K562 (cell line): ENCODE measurements at regions not wholly inside any gene's neighbourhood (a gene's known extent, or its start where the extent isn't known, plus 50 kb on each side); places are given as distances from the start of the nearest gene placed in this dataset.

Experiments used
- CREM ChIP-seq: IDR thresholded peaks from 2 replicates; pipeline ENCODE4 v1.6.1; 2014; ENCODE audit warnings: antibody characterized with exemption, low read depth
- HDAC1 ChIP-seq, 2 experiments: fragments of 450-650 bp; IDR thresholded peaks; 2 replicates each; pipeline ENCODE4 v1.6.1; 2016 to 2017; ENCODE audit warnings: inconsistent platforms in 1 of 2, mild to moderate bottlenecking in 1 of 2, moderate library complexity in 1 of 2
- HOXB6 ChIP-seq: fragments of 250-450 bp; sonication (Bioruptor Pico); IDR thresholded peaks from 2 replicates; pipeline ENCODE4 v1.5.1; 2022; ENCODE audit warnings: mild to moderate bottlenecking, borderline replicate concordance
- MAFF ChIP-seq: IDR thresholded peaks from 2 replicates; pipeline ENCODE4 v1.6.1; 2012; ENCODE audit warnings: low read length, improper control_type of control experiment
- POLR2A ChIP-seq: fragments of 450-650 bp; conservative IDR thresholded peaks from 2 replicates; pipeline ENCODE4 v1.6.1; 2016
- POLR2AphosphoS5 ChIP-seq: IDR thresholded peaks from 2 replicates; pipeline ENCODE4 v1.6.1; 2011; ENCODE audit warnings: mild to moderate bottlenecking, low read depth, low read length, moderate library complexity; ENCODE audit not compliant: control insufficient read depth, insufficient read depth
- PYGO2 ChIP-seq: fragments of 450-650 bp; IDR thresholded peaks from 2 replicates; pipeline ENCODE4 v1.6.1; 2016; ENCODE audit warnings: mild to moderate bottlenecking, missing genetic modification characterization, moderate library complexity, missing compliant biosample characterization
- SMAD4 ChIP-seq: fragments of 250-450 bp; sonication (Bioruptor Pico); conservative IDR thresholded peaks from 2 replicates; pipeline ENCODE4 v1.8.0; 2021; ENCODE audit warnings: inconsistent platforms, mild to moderate bottlenecking, moderate library complexity
- ZNF589 ChIP-seq: fragments of 200-800 bp; sonication (Bioruptor generic); IDR thresholded peaks from 2 replicates; pipeline ENCODE4 v1.6.1; 2016; ENCODE audit warnings: low read depth, missing genetic modification characterization, missing compliant biosample characterization
- TF ChIP-seq, protein P1 (sequence below), 3 experiments: IDR thresholded peaks in 2 of 3; conservative IDR thresholded peaks in 1 of 3; 2 replicates each; pipeline ENCODE4 v1.5.1; 2011 to 2012; ENCODE audit warnings: low read length in 3 of 3, mild to moderate bottlenecking in 3 of 3, control low read depth in 2 of 3, improper control_type of control experiment in 1 of 3, inconsistent platforms in 1 of 3, low read depth in 1 of 3, mixed read lengths in 1 of 3, moderate library complexity in 1 of 3; ENCODE audit not compliant: insufficient read depth in 2 of 3
- TF ChIP-seq, protein P2 (sequence below): sonication (generic); formaldehyde crosslinking; IDR thresholded peaks from 2 replicates; pipeline ENCODE4 v1.9.0; 2022; ENCODE audit warnings: mild to moderate bottlenecking, missing genetic modification reagents
- TF ChIP-seq, protein P3 (sequence below), 2 experiments: fragments of 450-650 bp in 1 of 2; sonication (generic) in 1 of 2; formaldehyde crosslinking in 1 of 2; IDR thresholded peaks in 1 of 2; conservative IDR thresholded peaks in 1 of 2; 2 replicates each; pipeline versions ENCODE4 v1.6.1 to v1.8.1; 2016 to 2023; ENCODE audit warnings: mild to moderate bottlenecking in 2 of 2, moderate library complexity in 2 of 2, inconsistent platforms in 1 of 2, missing genetic modification reagents in 1 of 2
- TF ChIP-seq, protein P4 (sequence below), 2 experiments: fragments of 450-650 bp; formaldehyde crosslinking in 1 of 2; IDR thresholded peaks; 2 replicates each; pipeline versions ENCODE4 v1.4.0 to v1.6.1; 2014 to 2020; ENCODE audit warnings: mild to moderate bottlenecking in 2 of 2, borderline replicate concordance in 1 of 2, low read depth in 1 of 2

DNA sequence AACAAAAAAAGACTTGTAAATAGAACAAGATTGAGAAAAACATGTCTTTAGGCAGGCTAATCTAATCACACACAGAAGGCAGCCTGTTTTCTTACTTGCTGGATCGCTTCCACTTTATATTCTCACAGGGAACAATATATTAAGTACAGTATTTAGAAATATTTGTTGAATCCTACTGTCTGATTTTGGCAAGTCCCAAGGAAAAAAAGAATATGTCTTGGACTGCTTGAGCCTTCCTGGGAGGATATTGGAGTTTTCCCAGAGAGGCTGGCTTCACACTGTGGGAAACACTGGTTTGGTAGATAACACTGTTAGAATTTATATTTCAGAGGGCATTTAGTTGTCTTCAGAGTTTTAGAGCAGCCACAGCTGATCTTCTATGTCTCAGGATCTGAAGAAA lies 229.7 kb downstream of the PRL start:
- TF ChIP-seq, protein P1, sequence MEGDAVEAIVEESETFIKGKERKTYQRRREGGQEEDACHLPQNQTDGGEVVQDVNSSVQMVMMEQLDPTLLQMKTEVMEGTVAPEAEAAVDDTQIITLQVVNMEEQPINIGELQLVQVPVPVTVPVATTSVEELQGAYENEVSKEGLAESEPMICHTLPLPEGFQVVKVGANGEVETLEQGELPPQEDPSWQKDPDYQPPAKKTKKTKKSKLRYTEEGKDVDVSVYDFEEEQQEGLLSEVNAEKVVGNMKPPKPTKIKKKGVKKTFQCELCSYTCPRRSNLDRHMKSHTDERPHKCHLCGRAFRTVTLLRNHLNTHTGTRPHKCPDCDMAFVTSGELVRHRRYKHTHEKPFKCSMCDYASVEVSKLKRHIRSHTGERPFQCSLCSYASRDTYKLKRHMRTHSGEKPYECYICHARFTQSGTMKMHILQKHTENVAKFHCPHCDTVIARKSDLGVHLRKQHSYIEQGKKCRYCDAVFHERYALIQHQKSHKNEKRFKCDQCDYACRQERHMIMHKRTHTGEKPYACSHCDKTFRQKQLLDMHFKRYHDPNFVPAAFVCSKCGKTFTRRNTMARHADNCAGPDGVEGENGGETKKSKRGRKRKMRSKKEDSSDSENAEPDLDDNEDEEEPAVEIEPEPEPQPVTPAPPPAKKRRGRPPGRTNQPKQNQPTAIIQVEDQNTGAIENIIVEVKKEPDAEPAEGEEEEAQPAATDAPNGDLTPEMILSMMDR (IDR thresholded peaks at IDR 0.05 in 2 of 3, conservative IDR thresholded peaks at IDR 0.05 in 1 of 3; ENCODE audit: insufficient read depth in 2 of 3, low read depth in 1 of 3, low read length in 3 of 3), result no peak
- TF ChIP-seq ZNF589 (CRISPR knock-in tag), result no peak
- TF ChIP-seq HOXB6 (CRISPR knock-in tag), result no peak
- no peak for TF ChIP-seq HDAC1 (IDR thresholded peaks at IDR 0.05)
- no peak for TF ChIP-seq PYGO2 (tag)
- no peak for TF ChIP-seq POLR2AphosphoS5
- TF ChIP-seq MAFF, result no peak
- TF ChIP-seq, protein P2, sequence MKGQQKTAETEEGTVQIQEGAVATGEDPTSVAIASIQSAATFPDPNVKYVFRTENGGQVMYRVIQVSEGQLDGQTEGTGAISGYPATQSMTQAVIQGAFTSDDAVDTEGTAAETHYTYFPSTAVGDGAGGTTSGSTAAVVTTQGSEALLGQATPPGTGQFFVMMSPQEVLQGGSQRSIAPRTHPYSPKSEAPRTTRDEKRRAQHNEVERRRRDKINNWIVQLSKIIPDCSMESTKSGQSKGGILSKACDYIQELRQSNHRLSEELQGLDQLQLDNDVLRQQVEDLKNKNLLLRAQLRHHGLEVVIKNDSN, result no peak
- TF ChIP-seq, protein P3, sequence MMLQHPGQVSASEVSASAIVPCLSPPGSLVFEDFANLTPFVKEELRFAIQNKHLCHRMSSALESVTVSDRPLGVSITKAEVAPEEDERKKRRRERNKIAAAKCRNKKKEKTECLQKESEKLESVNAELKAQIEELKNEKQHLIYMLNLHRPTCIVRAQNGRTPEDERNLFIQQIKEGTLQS (IDR thresholded peaks at IDR 0.05), result no peak
- TF ChIP-seq, protein P3 (CRISPR knock-in tag; conservative IDR thresholded peaks at IDR 0.05), result no peak
- TF ChIP-seq, protein P4, sequence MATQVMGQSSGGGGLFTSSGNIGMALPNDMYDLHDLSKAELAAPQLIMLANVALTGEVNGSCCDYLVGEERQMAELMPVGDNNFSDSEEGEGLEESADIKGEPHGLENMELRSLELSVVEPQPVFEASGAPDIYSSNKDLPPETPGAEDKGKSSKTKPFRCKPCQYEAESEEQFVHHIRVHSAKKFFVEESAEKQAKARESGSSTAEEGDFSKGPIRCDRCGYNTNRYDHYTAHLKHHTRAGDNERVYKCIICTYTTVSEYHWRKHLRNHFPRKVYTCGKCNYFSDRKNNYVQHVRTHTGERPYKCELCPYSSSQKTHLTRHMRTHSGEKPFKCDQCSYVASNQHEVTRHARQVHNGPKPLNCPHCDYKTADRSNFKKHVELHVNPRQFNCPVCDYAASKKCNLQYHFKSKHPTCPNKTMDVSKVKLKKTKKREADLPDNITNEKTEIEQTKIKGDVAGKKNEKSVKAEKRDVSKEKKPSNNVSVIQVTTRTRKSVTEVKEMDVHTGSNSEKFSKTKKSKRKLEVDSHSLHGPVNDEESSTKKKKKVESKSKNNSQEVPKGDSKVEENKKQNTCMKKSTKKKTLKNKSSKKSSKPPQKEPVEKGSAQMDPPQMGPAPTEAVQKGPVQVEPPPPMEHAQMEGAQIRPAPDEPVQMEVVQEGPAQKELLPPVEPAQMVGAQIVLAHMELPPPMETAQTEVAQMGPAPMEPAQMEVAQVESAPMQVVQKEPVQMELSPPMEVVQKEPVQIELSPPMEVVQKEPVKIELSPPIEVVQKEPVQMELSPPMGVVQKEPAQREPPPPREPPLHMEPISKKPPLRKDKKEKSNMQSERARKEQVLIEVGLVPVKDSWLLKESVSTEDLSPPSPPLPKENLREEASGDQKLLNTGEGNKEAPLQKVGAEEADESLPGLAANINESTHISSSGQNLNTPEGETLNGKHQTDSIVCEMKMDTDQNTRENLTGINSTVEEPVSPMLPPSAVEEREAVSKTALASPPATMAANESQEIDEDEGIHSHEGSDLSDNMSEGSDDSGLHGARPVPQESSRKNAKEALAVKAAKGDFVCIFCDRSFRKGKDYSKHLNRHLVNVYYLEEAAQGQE (IDR thresholded peaks at IDR 0.05; ENCODE audit: borderline replicate concordance), result no peak
- TF ChIP-seq, protein P4 (CRISPR knock-in tag; IDR thresholded peaks at IDR 0.05; ENCODE audit: low read depth), result no peak
- no peak for TF ChIP-seq POLR2A
- no peak for TF ChIP-seq SMAD4 (CRISPR knock-in tag)
- TF ChIP-seq CREM, result no peak
